HFF-Myc (cell line): ENCODE measurements at regions not wholly inside any gene's neighbourhood (a gene's known extent, or its start where the extent isn't known, plus 50 kb on each side); places are given as distances from the start of the nearest gene placed in this dataset.

Source experiments
- DNase-seq: peaks from one replicate; pipeline ENCODE4 v3.0.0-alpha.2; 2011; ENCODE audit warnings: low read depth; ENCODE audit errors: extremely low read depth
- H3K4me3 ChIP-seq: replicated peaks from 2 replicates; pipeline ENCODE4 v1.5.1; 2011; ENCODE audit warnings: low read depth, mild to moderate bottlenecking, control low read depth, low read length
- CTCF ChIP-seq: IDR thresholded peaks from 2 replicates; pipeline ENCODE4 v1.5.1; 2012; ENCODE audit warnings: mild to moderate bottlenecking, low read depth, low read length, control low read depth; ENCODE audit errors: missing control alignments

GRCh38 chr14:76922092-76922491, 95.9 kb downstream of the LRRC74A start:
- DNase-seq, result no peak
- no peak overlapping the region for H3K4me3 ChIP-seq
- no peak for TF ChIP-seq CTCF

GRCh38 chr14:76921088-76921399, 94.8 kb downstream of the LRRC74A start:
- no peak for TF ChIP-seq CTCF
- H3K4me3 ChIP-seq, result no peak overlapping the region
- no peak for DNase-seq

GRCh38 chr14:76920331-76921087, 94.3 kb downstream of the LRRC74A start:
- TF ChIP-seq CTCF, result no peak
- no peak for DNase-seq
- no peak overlapping the region for H3K4me3 ChIP-seq

GRCh38 chr14:76919431-76920330, 93.5 kb downstream of the LRRC74A start:
- H3K4me3 ChIP-seq, result 0 out of 2 replicates have a peak overlapping the region, but pooled peaks have one; percentile 1
- TF ChIP-seq CTCF, result no peak
- DNase-seq, result peak; percentile 85
